ENCODE measurements at regions not wholly inside any gene's neighbourhood (a gene's known extent, or its start where the extent isn't known, plus 50 kb on each side); places are given as distances from the start of the nearest gene placed in this dataset.
A peak's percentile ranks its signal among the peaks of the same experiment; 100 is the strongest.
"Not testable (repeated sequence)": the region's sequence is repeated elsewhere in the genome, so short reads cannot be mapped to it uniquely, and the experiment has no call there.

DNA sequence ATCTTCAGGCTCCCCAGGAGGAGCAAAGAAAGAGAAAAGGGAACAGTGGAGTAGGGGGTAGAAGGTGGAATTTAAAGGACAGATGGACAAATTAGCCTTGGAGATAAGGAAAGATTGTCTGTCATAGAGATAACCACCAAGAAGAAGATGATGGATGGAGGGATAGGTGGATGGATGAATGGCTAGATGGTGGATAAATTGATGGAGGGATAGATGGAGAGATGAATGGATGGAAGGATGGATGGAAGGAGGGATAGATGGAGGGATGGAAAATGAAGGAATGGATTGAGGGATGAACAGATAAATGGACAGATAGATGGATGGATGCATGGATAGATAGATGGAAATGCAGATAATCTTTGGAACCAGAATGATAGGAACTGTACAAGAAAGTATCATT lies 102.8 kb downstream of the TNFAIP3 start:
- no peak for DNase-seq (ENCODE audit: low spot score)

DNA sequence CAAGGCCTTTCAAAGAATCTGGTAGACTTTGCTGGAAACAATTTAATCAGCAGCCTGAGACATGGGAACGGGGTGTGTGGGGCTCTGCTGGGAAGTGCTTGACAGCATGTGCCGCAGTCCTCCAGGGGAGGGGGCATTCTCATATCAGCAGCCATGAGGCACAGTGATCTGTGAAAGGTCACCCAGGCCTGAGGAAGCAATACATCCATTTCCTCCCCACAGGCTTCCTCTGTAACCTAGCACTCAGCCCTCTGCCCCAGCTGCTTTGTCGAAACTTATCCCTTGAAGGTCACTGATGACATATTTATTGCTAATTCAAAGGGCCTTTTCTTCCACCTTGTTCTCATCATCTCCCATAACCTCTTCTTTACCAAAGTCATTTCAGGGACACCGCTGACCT lies 103.3 kb downstream of the TNFAIP3 start:
- no peak for DNase-seq (ENCODE audit: low spot score)

DNA sequence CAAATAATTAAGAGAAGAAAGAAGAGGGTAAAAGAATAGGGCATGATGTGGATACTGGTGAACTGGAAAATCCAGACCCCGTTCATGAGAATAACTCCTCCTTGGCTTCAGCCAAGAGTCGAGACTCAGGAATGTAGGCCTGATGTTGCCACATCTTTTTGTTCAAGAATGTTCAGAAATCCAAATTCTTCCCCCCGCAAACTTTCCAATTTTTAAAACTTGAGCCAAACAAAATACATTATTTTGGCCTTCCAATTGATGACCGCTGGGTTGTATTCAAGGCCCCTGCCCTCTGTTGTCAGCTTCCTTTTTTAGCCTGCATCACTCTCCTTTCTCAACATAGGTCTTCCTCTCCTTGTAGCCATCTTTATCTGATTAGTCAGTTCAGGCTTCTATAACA lies 106.1 kb downstream of the TNFAIP3 start:
- DNase-seq (ENCODE audit: low spot score): no peak

DNA sequence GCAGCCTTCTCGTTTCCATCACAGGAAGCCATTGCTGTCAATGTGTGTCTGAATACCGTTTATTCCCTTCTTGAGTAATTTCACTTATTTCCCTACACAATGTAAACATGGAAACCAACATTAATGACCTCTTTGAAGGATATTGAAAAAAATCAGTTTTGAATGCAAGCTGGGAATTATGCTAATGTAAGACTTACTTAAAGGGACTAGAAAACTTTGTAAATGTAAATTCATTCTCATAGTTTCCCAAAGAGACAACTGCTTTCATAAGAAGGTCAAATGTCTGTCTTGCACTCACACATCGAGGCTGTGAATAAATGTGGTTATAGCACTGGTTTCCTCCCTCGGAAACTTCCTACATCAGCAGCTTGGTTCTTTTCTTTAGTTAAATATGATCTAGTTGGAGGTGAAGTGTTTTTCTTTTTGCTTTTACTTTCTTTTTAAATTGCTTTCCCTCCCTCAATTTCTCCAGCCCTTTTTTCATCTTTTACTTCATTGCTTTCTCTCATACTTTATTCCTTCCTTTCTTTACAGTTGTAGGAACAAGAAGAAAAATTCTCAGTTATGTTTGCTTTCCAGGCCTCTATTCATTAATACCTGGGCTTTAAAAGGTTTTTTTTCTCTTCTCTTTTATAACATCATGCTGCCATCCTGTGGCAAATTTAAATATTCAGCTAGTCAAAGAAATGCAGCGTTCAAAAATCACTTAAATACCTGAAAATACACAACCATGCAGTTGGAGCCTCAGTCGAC lies 108.3 kb downstream of the TNFAIP3 start:
- no peak for DNase-seq (ENCODE audit: low spot score)

DNA sequence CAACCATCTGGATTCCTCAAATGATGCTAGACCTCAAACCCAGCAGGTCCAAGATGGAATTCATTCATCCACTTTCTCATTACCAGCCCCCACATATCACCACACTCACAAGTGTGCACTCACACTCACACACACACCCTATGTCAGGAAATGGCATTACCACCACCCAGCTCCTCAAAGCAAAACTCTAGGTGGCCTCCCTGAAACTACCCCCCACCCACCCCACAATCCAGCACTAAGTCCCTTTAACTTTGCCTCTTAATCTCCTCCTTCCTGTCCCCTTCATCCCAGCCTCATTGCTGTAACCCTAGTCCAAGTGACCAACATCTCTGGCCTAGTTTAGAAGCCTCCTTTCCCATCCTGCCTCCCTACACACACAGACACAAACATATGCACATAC lies 109.4 kb downstream of the TNFAIP3 start:
- no peak for DNase-seq (ENCODE audit: low spot score)

DNA sequence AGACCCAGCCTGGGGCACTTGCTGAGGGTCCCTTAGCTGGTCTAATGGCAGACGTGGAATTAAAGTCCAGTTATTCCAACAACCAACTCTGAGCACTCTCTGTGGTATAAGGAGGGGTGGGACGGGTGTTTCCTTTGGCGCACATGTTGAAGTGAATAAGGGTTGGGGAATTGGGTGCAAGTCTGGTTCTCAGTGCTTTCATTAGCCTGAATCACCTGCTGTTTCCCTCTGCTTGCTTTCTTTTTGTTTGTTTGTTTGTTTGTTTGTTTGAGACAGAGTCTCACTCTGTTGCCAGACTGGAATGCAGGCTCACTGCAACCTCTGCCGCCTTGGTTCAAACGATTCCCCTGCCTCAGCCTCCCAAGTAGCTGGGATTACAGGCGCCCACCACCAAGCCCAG lies 110.1 kb downstream of the TNFAIP3 start:
- DNase-seq (ENCODE audit: low spot score): no peak

DNA sequence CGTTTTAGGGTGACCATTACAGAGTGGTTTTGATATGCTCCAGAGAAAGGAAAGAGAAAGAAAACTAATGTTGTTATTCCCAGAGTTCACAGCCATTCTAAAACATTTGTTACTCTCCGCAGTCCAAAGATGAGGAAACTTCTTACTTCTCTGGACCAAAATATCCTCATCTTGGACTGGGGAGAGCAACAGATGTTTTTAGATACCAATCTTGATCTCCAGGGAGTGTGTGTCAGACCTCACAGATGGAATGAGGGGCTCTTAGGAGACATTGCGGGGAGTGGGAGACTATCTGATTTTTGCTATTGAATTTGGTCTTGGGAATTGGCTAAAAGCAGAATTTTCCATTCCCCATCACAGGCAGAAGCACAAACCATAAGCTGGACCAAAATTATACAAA lies 110.8 kb downstream of the TNFAIP3 start:
- no peak for DNase-seq (ENCODE audit: low spot score)

DNA sequence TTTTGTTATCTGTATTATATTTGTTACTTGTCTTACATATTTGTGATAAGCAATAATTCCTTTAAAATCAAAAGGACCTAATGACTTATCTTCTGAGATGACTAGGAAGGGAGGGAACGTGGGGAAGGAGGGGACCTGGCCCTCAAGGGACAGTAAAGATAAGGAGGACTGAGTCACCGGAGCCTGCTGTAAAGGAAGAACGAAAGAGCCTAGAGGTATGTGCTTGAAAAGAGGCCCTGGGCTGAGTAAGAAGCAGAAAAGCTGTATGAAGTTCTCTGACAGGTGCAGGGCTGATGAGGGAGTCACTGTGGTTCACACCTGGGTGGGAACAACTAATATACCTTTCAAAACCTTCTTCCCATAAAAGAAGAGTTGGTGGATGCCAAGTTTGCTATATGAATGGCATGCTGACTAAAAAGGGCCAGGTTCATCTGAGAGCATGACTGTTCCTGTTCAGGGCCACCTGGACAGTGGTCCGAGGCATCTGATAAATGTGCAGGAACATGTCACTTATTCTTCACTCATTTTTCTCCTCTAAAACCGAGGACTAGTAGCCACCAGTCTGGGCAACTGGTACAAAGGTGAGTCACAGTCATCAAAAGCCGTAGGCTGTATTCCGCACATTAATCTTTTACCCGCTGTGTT lies 111.3 kb downstream of the TNFAIP3 start:
- DNase-seq (ENCODE audit: low spot score): no peak

DNA sequence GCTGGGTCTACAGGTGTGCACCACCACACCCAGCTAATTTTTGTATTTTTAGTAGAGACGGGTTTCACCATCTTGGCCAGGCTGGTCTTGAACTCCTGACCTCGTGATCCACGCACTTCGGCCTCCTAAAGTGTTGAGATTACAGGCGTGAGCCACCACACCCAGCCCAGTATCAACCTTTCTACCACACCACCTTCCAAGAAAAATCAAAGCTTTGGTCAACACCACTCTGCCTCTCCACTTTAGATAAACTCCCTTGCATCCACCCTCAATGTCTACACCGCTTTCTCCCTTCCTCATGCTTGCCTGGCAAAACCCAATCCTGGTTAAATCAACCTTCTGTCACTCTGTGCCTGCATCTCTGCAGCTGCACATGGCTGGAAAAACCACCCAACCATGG lies 112.2 kb downstream of the TNFAIP3 start:
- not testable (repeated sequence) for DNase-seq (ENCODE audit: low spot score)

DNA sequence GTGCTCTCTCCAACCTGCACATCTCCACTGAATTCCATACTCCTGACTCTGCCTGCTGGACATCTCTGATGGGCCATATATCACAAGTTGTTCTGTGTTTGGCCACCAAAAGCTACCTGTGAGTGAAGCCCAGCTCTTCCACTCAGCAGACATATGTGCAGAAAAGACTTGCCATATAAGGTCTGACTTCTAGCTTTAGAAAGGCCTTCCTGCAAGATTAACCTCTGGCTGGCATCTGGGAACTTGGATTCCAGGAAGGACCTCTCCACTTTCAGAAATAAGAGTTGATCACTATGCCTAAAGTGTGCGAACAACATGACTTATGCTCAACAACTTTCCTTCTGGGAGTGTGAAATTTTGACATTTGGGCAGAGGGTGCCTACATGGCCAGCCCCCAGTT lies 113.7 kb downstream of the TNFAIP3 start:
- DNase-seq (ENCODE audit: low spot score): no peak

DNA sequence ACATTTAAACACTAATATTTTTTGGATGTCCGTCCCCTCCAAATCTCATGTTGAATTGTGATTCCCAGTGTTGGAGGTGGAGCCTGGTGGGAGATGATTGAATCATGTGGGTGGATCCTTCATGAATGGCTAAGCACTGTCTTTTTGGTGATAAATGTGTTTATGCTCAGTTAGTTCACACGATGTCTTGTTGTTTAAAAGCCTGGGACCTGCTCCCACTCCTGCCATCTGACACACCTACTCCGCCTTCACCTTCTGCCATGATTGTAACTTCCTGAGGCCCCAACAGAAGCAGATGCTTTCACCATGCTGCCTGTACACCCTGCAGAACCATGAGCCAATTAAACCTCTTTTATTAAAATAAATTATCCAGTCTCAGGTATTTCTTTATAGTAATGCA lies 114.7 kb downstream of the TNFAIP3 start:
- no peak for DNase-seq (ENCODE audit: low spot score)

DNA sequence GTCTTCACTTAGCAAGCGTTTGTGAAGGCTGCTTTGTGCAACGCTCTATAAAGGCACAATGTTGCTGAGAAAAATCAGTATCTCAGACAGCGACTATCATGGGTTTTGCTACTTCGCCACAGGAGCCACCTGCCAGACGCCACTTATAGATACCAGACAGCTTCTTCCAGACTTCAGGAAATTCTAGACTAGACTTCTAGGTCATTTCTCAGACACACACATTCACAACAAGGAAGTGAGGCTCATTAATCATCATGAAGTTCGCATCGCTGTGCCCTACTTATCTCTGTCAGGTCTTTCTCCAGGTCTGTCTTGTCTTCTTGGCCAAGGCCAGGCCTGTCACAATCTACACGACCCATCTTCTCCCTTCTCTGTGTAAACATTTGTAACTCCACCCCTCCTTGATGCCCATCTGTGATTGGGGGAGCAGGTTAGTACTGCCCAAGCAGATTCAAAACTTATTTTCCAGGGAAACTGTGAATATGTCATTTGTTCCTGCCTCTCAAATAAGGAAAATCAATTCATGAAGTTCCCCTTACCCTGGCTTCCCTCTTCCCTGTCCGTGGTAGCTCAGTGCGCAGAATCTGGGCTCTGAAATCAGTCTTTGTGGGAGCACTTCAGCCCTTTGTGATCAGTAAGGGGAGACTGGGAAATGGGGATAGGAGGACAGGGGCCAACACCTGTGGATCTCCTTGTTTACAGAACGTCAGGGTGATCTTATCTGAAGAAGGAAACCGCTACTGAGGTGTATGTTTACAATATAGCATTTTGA lies 115.5 kb downstream of the TNFAIP3 start:
- DNase-seq (ENCODE audit: low spot score): no peak

DNA sequence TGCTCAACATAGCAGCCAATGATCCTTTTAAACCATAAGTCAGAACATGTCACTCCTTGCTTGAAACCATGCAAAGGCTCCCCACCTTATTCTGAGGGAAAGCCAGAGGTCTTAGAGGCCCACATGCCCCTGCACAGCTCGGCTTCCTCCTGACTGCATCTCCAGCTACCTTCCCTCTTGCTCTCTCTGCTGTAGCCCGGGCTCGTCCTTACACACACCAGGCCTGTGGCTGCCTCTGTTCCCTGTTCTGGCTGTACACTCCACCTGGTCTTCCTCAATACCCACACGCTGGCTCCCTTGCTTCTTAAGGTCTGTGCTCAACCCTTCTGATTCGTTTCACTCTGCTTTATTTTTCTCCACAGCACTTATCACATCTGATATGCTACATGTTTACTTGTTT lies 116.2 kb downstream of the TNFAIP3 start:
- DNase-seq (ENCODE audit: low spot score): no peak

DNA sequence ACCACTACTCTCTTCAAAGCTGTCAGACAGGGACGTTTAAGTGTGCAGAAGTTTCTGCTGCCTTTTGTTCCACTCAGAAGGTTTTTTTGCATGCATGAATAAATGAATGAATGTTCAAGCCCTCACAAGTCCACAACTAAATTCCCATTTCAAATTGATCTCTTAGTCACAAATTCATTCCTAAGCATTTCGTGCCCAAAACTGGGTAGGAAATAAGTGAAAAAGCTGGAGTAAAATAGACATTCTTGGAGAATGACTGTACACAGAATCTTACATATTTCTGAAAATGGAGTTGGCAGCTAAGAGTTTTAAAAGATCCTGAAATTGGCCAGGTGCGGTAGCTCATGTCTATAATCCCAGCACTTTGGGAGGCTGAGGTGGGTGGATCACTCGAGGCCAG lies 117.6 kb downstream of the PERP start:
- DNase-seq (ENCODE audit: low spot score): no peak

DNA sequence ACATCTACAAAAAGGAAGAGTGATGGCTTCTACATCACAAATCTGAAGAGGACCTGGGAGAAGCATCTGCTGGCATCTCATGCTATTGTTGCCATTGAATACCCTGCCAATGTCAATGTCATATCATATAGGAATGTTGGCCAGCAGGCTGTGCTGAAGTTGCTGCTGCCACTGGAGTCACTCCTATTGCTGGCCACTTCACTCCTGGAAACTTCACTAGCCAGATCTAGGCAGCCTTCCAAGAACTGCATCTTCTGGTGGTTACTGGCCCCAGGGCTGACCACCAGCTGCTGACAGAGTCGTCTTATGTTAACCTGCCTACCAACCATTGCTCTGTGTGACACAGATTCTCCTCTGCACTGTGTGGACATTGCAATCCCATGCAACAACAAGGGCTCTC lies 111.8 kb downstream of the PERP start:
- no peak for DNase-seq (ENCODE audit: low spot score)

DNA sequence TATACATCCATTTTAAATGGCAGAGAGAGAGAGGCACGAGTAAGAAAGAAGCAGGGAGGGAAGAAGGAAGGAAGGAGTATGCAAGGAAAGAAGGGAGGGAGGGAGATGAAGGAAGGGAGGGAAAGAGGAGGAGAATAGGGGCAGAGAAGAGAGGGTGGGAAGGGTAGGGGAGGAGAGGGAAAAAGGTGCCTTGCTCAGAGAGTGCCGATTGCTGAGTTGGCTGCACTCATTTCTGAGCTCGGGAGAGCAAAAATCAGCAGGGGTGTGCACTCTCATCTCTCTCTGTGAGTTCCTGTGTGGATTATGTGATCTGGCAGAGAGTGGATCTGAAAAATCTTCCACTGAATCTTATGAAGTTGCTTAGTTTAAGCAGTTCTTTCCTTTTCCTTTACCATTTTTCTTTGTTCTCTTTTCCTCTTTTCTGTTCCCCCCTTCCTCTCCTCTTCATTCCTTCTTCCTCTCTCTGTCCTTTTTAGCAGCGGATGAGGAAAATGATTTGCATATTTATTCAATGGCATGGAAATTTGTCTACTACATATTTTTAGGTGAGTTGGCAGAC lies 108.7 kb downstream of the PERP start:
- DNase-seq (ENCODE audit: low spot score): no peak

DNA sequence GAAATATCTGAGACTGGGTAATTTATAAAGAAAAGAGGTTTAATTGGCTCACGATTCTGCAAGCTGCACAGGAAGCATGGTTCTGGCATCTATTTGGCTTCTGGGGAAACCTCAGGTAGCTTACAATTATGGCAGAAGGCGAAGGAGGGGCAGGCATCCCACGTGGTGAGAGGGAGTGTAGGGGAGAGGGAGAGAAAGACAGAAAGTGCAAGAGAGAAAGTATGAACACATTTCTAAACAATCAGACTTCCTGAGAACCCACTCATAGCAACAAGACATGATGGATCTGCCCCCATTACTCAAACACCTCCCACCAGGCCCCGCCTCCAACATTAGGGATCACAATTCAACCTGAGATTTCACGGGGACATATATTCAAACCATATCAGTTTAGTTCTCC lies 107.4 kb downstream of the PERP start:
- DNase-seq (ENCODE audit: low spot score): no peak

DNA sequence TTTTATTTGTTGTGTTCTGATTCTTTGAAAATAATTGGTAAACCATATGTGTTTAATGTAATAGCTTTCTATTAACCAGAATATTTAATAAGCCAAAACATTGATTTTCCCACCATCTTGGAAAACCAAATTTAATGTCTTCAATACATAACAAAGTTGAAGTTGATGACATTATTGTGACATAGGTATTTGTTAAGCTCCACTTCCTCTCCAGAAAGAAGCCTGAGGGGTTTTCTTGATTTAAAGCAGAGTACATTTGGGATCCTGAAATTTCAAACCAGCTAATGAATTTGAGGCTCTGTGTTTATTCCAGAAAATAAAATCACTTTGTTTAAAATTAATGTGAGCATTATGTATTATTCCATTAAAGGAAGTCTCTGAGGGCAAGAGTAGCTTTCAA lies 106.3 kb downstream of the PERP start:
- DNase-seq (ENCODE audit: low spot score): no peak

DNA sequence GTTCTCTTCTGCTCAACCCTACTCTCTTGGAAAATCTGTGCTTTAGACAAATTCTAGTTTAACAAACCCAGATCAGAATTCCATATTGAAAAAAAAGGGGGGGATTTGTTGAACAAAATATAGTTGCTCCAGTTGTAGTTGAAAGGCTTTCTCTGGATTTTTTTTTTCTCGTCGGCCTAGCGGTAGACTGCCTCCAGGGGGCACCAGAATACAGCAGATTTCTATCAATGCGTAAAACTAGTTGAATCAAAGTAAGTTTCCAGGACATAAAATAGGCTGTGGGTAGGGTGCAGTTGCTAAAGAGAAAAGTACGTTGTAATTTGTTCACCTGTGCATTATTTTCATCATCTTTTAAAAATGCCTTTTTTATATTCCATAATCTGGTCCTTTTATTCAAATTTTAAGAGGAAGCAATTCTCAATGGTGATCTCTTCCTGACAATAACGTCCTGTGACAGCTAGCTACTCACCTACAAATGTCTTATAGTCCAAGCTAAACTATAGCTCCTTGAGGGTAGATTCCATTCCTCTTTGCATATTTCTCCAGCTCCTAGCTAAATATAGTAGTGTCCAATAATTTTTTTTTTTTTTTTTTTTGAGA lies 105.4 kb downstream of the PERP start:
- DNase-seq (ENCODE audit: low spot score): peak; percentile 25

DNA sequence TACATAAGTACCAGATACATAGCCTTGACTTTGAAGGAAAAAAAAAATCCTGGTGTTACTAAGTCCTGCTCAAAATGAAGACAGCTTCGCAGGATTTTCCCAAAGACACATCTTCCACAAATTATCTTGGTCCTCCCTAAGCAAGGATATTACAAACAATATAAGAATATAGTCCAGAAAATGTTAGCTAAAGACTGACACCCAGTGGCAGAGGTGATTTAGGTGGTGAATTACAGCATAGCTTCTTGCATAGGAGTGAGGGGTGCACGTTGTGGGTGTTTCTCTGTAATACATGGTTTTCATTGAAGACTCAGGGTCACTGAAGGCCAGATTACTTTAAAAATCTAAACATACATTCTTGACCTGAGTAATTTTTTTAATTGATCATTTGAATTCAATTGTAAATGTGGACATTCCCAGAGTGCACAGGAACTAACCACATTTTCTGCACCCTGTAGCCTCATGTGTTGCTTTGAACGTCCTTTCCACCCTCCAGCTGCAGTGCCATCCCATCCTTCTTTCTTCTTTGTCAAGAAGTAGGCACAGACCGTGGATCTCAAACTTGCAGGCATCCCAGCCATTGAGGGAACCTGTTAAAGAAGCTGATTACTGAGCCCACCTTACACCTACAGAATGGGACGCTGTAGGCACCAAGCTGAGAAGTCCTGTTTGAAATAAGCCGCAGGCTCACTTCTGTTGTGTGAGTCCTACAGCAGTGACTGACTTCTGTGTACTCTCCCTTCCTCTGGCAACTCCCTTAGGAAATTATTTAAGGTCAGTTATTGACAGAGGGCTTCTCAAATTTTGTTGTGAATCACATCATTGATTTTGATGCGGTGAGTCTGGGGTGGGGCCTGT lies 102.6 kb downstream of the PERP start:
- DNase-seq (ENCODE audit: low spot score): peak; percentile 29

DNA sequence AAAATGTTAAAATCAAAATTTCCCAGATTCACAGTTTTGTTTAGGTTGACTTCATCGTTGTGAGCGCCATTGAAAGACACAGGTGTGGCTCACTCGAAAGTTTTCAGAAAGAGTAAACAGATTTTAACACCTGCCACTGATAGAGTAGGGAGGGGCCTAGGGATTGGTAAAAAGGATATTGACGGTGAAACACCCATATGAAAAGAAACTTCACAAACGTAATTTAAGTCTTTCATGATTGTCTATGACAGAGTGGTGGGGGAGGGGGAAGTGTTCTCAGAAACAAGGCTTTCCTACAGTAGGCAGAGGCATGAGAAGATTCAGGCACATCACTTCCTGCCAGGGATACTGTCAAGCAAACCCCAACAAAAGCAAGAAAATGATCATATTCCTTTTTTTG lies 101.4 kb downstream of the PERP start:
- DNase-seq (ENCODE audit: low spot score): no peak

Measured in HuH-7.5 (cell line).